ENCODE measurements at regions not wholly inside any gene's neighbourhood (a gene's known extent, or its start where the extent isn't known, plus 50 kb on each side); places are given as distances from the start of the nearest gene placed in this dataset.
A peak's percentile ranks its signal among the peaks of the same experiment; 100 is the strongest.

GRCh38 chr3:46086986-46087385 is 59.7 kb upstream of the XCR1 start:
- DNase-seq (no peak), ATAC-seq (no peak)
- Mint-ChIP-seq H3K4me1 (peaks cover 26% of the 10 kb centered on the region), H3K4me3 (no peak overlapping the region), H3K27me3 (peaks cover 21% of the 10 kb centered on the region), H3K9me3 (no peaks in the 10 kb centered on the region), H3K27ac (no peak overlapping the region)

DNA sequence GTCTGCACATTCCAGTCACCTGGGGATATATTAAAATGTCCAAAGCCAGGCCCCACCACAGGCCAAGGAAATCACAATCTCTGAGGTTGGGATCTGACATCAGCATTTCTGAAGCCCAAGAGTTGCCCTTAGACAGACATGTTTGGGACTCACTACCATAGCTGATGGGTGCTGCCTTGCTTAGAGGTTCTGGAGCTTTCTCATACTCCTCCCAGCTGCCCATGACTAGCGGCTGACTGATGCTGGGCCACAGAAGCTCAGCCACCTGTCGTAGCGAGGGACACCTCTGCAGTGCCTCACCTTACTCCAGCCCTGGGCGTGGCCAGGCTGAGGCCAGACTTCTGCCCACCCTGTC is 58.8 kb upstream of the XCR1 start:
- peaks cover 31% of the 10 kb centered on the region for H3K4me1 Mint-ChIP-seq
- H3K9me3 Mint-ChIP-seq, result no peaks in the 10 kb centered on the region
- H3K4me3 Mint-ChIP-seq, result no peak overlapping the region
- H3K27me3 Mint-ChIP-seq, result peaks cover 11% of the 10 kb centered on the region
- no peak overlapping the region for H3K27ac Mint-ChIP-seq
- no peak for ATAC-seq
- DNase-seq, result no peak

DNA sequence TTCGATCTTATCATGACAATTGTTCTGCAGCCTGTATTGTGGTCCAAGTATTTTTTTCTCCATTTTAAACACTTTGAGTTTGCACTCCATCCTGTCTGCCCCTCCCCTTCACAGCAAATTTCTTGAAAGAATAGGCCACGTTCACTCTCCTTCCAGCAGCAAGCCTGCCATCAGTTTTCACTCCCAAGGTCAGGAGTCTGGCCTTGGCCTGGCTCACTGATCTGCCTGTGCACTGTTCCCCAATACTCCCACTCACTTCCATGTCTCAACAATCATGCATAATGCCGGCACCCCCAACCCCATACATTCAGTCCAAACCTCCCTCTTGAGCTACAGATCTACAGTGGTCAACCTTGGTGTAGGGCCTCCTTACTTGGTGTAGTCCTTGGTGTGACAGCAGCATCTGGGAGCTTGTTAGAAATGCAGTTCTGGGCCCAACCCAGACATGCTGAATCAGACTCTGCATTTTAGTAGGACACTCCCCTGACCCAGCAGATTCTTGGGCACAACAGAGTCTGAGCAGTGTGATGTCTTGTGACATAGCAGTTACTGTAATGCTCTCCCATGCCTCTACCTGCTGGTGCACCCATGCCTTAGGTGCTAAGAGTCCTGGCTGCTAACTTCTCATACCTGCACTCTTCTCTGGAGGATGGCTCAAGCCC is 58.3 kb upstream of the XCR1 start:
- Mint-ChIP-seq H3K9me3 (no peaks in the 10 kb centered on the region), H3K27me3 (peaks cover 7% of the 10 kb centered on the region), H3K4me3 (no peak overlapping the region), H3K4me1 (peaks cover 31% of the 10 kb centered on the region), H3K27ac (no peak overlapping the region)
- ATAC-seq (no peak), DNase-seq (no peak)

GRCh38 chr3:46083956-46084355 is 56.7 kb upstream of the XCR1 start:
- H3K9me3 Mint-ChIP-seq, result no peaks in the 10 kb centered on the region
- DNase-seq, result no peak
- no peak overlapping the region for H3K4me3 Mint-ChIP-seq
- ATAC-seq, result no peak
- peaks cover 23% of the 10 kb centered on the region for H3K4me1 Mint-ChIP-seq
- no peak overlapping the region for H3K27ac Mint-ChIP-seq
- H3K27me3 Mint-ChIP-seq, result peaks cover 7% of the 10 kb centered on the region

DNA sequence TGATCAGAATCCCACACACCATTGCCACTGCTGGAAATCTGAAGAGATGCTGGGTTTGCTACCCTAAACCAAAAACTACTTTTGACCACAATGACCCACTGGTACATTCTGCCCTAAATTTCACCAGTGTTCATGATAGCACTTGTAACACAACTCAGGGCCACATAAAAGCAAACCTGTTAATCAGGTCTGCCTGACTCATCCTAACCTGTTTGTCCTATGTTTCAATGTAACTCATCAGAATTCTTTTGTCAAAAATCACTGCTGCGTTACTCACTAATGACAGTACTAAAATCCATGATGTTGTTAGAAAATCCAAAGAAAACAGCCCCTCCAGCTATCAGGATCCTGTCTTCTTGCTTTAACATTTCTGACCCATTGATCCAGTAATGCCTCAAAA is 55.6 kb upstream of the XCR1 start:
- H3K4me3 Mint-ChIP-seq, result no peak overlapping the region

DNA sequence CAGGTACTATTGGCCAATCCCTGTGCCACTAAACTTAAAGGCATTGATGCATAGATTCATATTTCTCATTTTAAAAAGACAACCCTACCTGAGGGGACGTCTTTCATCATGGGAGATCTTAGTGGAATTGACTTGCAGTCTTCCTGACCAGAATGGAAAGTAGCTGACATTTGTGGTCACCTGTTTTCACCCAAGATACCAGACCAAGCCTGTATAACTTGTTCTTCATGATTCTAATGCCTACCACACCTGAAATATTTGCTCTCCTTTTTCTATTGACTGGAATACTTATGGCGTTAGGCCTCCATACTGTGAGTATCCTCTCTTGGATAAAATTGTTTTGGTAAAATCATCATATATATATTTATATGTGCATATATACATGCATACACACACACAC is 54.7 kb upstream of the XCR1 start:
- H3K4me3 Mint-ChIP-seq, result no peak overlapping the region
- H3K27ac Mint-ChIP-seq, result no peak overlapping the region
- ATAC-seq (no peak), DNase-seq (no peak)
- peaks cover 31% of the 10 kb centered on the region for H3K4me1 Mint-ChIP-seq
- no peaks in the 10 kb centered on the region for H3K9me3 Mint-ChIP-seq
- H3K27me3 Mint-ChIP-seq, result peaks cover 25% of the 10 kb centered on the region

More for the DNA sequence above, 55.6 kb upstream of the XCR1 start:
- ATAC-seq, result no peak
- Mint-ChIP-seq H3K4me1 (peaks cover 31% of the 10 kb centered on the region), H3K9me3 (no peaks in the 10 kb centered on the region), H3K27me3 (peaks cover 17% of the 10 kb centered on the region), H3K27ac (no peak overlapping the region)
- no peak for DNase-seq

- Mint-ChIP-seq H3K9me3 (no peaks in the 10 kb centered on the region), H3K4me1 (peaks cover 37% of the 10 kb centered on the region), H3K27ac (no peak overlapping the region), H3K4me3 (no peak overlapping the region), H3K27me3 (peaks cover 24% of the 10 kb centered on the region)
- no peak for DNase-seq
- ATAC-seq, result no peak
Observed at GRCh38 chr3:46080969-46081345, 53.7 kb upstream of the XCR1 start.

GRCh38 chr3:46080124-46080968 is 53.1 kb upstream of the XCR1 start:
- Mint-ChIP-seq H3K27me3 (peaks cover 24% of the 10 kb centered on the region), H3K4me3 (no peak overlapping the region), H3K9me3 (no peaks in the 10 kb centered on the region), H3K4me1 (peaks cover 37% of the 10 kb centered on the region), H3K27ac (no peak overlapping the region)
- ATAC-seq (no peak), DNase-seq (no peak)

GRCh38 chr3:46078712-46079400 is 51.6 kb upstream of the XCR1 start:
- H3K27ac Mint-ChIP-seq, result no peak overlapping the region
- H3K9me3 Mint-ChIP-seq, result peaks cover 0 to 1% of the 10 kb centered on the region in 2 donors
- no peak overlapping the region for H3K4me3 Mint-ChIP-seq
- peaks cover 37% of the 10 kb centered on the region for H3K4me1 Mint-ChIP-seq
- DNase-seq (peak; percentile 81 to 83), ATAC-seq (peak; percentile 97)
- peaks cover 24% of the 10 kb centered on the region for H3K27me3 Mint-ChIP-seq

Measured in stimulated activated naive CD8-positive, alpha-beta T cell treated with anti-CD3 and anti-CD28 coated beads, Interleukin-15, amount 100 ng/mL, for 72 hours (primary cell).